NB4 (cell line): ENCODE measurements at regions not wholly inside any gene's neighbourhood (a gene's known extent, or its start where the extent isn't known, plus 50 kb on each side); places are given as distances from the start of the nearest gene placed in this dataset.

Source experiments
- MYC ChIP-seq: IDR thresholded peaks from 2 replicates; pipeline ENCODE4 v1.6.1; 2011; ENCODE audit warnings: low read depth, low read length
- POLR2A ChIP-seq: IDR thresholded peaks from 2 replicates; pipeline ENCODE4 v1.6.1; 2011; ENCODE audit warnings: mild to moderate bottlenecking; ENCODE audit not compliant: insufficient read length; ENCODE audit errors: extremely low read depth
- TF ChIP-seq, protein P1 (sequence below): IDR thresholded peaks from one replicate; pipeline ENCODE4 v1.5.1; 2012; ENCODE audit warnings: low read depth, low read length
- TF ChIP-seq, protein P2 (sequence below): IDR thresholded peaks from 2 replicates; pipeline ENCODE4 v1.6.1; 2011; ENCODE audit warnings: low read depth, low read length

DNA sequence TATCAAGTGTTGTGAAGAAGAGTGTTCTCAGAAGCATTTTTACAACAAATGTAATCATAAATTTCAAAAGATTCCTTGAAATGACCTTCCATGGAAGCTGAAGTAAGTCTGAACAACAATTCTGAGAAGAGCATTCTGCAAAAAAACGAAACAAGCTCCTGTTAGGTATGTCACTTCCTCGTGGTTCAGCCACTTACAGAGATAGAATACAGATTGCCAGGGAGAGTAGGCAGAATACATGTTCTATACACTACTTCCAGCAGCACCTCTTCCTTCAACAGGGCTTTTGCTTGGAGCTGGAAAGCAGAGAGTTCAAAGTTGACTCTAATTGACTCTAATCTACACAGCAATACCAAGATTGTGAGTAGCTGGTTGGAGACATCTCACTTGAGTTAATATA lies 274.5 kb downstream of the ADGRA3 start:
- no peak for TF ChIP-seq MYC
- TF ChIP-seq, protein P1, sequence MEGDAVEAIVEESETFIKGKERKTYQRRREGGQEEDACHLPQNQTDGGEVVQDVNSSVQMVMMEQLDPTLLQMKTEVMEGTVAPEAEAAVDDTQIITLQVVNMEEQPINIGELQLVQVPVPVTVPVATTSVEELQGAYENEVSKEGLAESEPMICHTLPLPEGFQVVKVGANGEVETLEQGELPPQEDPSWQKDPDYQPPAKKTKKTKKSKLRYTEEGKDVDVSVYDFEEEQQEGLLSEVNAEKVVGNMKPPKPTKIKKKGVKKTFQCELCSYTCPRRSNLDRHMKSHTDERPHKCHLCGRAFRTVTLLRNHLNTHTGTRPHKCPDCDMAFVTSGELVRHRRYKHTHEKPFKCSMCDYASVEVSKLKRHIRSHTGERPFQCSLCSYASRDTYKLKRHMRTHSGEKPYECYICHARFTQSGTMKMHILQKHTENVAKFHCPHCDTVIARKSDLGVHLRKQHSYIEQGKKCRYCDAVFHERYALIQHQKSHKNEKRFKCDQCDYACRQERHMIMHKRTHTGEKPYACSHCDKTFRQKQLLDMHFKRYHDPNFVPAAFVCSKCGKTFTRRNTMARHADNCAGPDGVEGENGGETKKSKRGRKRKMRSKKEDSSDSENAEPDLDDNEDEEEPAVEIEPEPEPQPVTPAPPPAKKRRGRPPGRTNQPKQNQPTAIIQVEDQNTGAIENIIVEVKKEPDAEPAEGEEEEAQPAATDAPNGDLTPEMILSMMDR = no peak
- no peak for TF ChIP-seq POLR2A
- TF ChIP-seq, protein P2, sequence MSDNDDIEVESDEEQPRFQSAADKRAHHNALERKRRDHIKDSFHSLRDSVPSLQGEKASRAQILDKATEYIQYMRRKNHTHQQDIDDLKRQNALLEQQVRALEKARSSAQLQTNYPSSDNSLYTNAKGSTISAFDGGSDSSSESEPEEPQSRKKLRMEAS = no peak
